ENCODE measurements at regions not wholly inside any gene's neighbourhood (a gene's known extent, or its start where the extent isn't known, plus 50 kb on each side); places are given as distances from the start of the nearest gene placed in this dataset.

DNA sequence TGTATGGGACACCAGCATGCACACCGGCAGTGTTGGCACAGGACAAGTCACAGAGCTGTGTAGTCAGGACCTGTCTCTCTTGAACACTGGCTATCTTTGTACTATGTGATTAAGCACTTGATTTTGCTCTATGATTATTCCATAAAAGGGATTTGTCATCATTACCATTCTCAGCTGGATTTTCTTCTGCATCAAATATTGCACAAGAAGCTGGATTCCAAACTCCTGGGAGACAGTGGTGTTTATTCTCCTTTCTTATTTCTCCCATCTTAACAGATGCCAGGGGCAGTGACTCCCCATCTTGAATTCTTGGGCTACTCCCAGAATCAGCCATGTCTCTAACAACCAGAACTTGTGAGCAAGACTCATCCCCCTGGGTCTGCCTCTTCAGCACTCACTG is 62.5 kb upstream of the GNAZ start:
- no peak for TF ChIP-seq POLR2AphosphoS5 (IDR thresholded peaks at IDR 0.05)
- TF ChIP-seq, protein P1, sequence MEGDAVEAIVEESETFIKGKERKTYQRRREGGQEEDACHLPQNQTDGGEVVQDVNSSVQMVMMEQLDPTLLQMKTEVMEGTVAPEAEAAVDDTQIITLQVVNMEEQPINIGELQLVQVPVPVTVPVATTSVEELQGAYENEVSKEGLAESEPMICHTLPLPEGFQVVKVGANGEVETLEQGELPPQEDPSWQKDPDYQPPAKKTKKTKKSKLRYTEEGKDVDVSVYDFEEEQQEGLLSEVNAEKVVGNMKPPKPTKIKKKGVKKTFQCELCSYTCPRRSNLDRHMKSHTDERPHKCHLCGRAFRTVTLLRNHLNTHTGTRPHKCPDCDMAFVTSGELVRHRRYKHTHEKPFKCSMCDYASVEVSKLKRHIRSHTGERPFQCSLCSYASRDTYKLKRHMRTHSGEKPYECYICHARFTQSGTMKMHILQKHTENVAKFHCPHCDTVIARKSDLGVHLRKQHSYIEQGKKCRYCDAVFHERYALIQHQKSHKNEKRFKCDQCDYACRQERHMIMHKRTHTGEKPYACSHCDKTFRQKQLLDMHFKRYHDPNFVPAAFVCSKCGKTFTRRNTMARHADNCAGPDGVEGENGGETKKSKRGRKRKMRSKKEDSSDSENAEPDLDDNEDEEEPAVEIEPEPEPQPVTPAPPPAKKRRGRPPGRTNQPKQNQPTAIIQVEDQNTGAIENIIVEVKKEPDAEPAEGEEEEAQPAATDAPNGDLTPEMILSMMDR (IDR thresholded peaks at IDR 0.05), result no peak
